AG20443 (cell line): ENCODE measurements at regions not wholly inside any gene's neighbourhood (a gene's known extent, or its start where the extent isn't known, plus 50 kb on each side); places are given as distances from the start of the nearest gene placed in this dataset.
A peak's percentile ranks its signal among the peaks of the same experiment; 100 is the strongest.

Experiments used
- DNase-seq: peaks from one replicate; pipeline ENCODE4 v3.0.0; 2012; ENCODE audit warnings: low spot score, mixed read lengths

- DNase-seq: no peak
These were observed 225.1 kb upstream of the MPPED2 start for GRCh38 chr11:30811226-30811755.

- DNase-seq: no peak
These were observed 224.0 kb upstream of the MPPED2 start for GRCh38 chr11:30810116-30810515.

DNA sequence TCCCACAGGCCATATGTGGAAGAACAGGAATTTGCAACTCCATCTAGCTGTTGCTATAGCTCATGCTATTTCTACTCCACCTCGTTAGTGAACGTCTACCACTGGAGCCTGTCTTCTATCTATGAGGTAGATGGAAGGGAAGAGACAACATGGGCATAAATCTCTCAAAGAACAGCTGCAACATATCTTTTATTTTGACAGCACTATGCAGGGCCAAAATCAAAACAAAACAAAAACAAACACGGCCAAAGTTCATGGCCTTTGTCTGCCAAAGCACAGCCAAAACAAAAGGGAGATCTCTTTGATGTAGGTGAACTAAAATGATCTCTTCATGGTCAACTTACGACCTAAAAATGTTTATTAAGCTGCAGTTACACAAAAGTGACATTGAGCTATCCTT is 215.2 kb upstream of the MPPED2 start:
- no peak for DNase-seq

DNA sequence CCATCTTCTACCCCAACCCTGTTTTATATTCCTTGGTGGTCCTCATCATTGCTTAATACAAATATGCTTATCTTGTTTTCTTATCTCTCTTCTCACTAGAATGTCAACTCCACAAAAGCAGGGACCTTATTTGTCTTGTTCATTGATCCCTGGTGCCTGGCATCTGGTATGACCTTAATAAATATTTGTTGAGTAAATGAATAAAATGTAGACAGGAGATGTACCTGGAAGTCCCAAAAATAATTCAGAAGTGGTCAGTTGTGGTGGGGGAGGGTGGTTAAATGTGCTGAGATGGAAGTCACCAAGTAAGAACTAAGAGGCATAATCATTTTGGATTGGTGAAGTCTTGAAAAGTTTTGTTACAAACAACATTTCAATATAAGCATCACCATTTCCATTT is 214.8 kb upstream of the MPPED2 start:
- DNase-seq: no peak

- no peak for DNase-seq
These were observed 212.5 kb upstream of the MPPED2 start for GRCh38 chr11:30798547-30799236.

DNA sequence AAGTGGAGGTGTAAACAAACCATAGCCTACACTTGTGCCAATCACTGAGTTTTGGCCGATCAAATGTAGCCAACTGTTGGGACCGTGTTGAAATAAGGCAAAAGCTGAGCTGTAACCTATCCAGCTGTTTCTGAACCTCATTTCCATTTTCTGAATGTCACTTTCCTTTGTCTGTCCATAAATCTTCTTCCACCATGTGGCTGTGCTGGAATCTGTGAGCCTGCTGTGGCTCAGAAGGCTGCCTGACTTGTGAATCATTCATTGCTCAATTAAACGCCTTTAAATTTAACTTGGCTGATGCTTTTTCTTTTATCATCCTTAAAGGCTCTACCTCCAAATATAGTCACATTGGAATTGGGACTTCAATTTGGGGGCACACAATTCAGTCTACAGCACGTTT is 203.1 kb upstream of the MPPED2 start:
- DNase-seq: peak; percentile 52

- DNase-seq: no peak
These were observed 202.7 kb upstream of the MPPED2 start for GRCh38 chr11:30788849-30789248.

GRCh38 chr11:30786256-30787110 is 200.3 kb upstream of the MPPED2 start:
- DNase-seq: peak; percentile 7

GRCh38 chr11:30778596-30778995 is 192.4 kb upstream of the MPPED2 start:
- no peak for DNase-seq

- no peak for DNase-seq
These were observed 189.0 kb upstream of the MPPED2 start for GRCh38 chr11:30775233-30775522.

GRCh38 chr11:30774496-30775232 is 188.5 kb upstream of the MPPED2 start:
- no peak for DNase-seq

- no peak for DNase-seq
These were observed 186.8 kb upstream of the MPPED2 start for GRCh38 chr11:30772908-30773307.

- no peak for DNase-seq
These were observed 177.8 kb upstream of the MPPED2 start for GRCh38 chr11:30763951-30764350.

DNA sequence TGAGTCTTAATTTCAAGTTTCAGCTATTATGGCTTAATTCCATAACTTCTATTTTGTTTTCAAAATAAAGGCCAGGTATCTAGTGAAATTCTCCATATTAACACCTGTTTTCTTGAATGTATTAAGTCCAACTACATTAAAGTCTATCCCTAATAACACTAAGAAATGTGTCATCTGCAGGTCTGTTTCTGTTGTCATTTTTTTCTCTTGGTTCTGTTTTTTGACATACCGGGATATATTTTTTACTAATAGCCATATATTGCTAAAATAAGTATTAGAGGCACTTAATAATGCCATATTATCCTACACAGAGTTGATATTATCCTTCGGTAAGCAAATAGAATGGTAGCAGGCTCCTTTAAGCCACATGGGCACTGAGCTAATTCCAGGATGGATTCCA is 176.0 kb upstream of the MPPED2 start:
- DNase-seq: no peak

DNA sequence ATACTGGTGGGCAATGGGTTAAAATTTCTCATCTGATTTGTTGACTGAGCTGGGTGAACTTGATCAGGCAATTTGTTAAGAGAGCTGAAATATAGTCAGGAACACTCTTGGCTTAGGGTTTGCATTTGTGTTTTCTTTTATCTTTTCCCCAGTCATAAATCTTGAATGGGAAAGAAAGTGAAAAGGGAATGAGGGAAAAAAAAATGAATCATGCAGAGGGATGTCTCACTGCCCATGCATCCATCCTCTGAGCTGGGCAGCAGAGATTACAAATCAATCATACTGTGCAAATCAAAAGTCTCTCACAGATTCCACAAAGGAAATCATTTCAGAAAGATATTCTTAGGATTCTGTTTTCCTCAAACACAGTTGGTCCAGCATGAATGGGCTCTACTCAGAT is 174.2 kb upstream of the MPPED2 start:
- DNase-seq: no peak

GRCh38 chr11:30758946-30759504 is 172.9 kb upstream of the MPPED2 start:
- no peak for DNase-seq

GRCh38 chr11:30758518-30758917 is 172.4 kb upstream of the MPPED2 start:
- no peak for DNase-seq

DNA sequence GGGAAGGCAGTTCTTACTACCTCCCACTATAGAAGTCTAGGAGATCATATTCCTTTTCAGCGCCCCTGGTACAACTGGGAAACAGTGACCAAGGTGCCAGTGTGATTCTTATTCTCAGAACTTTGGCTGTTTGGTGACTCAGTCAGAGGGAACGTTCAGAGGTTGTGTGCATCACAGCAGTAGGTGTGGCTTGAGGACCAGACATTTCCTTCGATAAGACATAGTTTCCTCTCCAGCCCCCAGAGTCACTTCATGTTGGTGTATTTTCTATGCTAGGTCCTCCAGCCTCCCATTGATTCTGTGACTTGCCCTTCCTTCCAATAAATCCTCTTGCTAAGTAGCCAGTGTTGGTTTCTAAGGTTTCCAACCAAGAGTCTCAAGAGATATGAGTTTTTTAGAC is 171.9 kb upstream of the MPPED2 start:
- peak; percentile 14 for DNase-seq

- DNase-seq: no peak
These were observed 167.8 kb upstream of the MPPED2 start for GRCh38 chr11:30753994-30754393.

DNA sequence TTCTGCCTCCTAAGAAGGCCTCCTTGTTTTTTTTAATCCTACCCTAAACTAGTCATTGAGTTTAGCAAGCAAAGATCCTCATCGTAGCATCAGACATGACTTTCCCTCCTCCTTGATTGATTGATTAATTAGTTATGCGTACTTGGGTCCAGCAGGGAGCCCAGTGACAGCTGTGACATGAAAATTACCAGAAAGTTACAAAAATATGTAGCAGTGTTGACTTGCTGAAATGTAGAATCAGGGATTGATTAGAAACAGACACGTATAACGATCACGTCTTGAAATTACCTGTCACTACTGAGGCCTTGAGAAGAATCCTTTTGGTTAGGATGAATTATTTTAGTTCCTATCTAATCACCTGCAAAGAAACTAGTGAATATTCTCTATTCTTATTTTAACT is 167.4 kb upstream of the MPPED2 start:
- no peak for DNase-seq

DNA sequence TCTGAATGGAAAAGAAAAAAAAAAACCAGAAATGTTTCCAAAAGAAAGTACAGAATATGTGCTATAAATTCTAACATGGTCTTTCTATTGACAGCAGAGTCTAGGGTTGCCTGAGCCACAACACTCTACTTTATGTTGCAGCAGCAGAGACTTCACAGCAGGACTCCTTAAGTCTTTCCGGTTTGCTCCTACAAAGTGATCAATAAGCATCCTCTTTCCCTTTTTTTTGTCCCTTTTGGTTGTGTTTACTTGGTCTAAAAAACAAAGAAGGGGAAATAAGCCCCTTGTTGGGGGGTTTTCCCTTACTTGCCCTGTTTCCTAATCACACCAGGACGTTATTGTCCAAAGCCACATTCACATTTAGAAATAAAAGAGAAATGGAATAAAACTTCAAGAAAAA is 163.1 kb upstream of the MPPED2 start:
- DNase-seq: no peak

GRCh38 chr11:30741039-30741550 is 154.9 kb upstream of the MPPED2 start:
- DNase-seq: peak; percentile 26
